Fibroblast of villous mesenchyme (primary cell): ENCODE measurements at regions not wholly inside any gene's neighbourhood (a gene's known extent, or its start where the extent isn't known, plus 50 kb on each side); places are given as distances from the start of the nearest gene placed in this dataset.

Source experiments
- DNase-seq: peaks from one replicate; pipeline ENCODE4 v3.0.0-alpha.2; 2010; ENCODE audit warnings: low read depth
- H3K4me3 ChIP-seq: 2 replicates; pipeline ENCODE4 v1.5.1; 2011; ENCODE audit warnings: low read depth, mild to moderate bottlenecking, low read length
- TF ChIP-seq, protein P1 (sequence below): IDR thresholded peaks from 2 replicates; pipeline ENCODE4 v1.5.1; 2012; ENCODE audit warnings: low read depth, mild to moderate bottlenecking, low read length; ENCODE audit not compliant: insufficient read depth

DNA sequence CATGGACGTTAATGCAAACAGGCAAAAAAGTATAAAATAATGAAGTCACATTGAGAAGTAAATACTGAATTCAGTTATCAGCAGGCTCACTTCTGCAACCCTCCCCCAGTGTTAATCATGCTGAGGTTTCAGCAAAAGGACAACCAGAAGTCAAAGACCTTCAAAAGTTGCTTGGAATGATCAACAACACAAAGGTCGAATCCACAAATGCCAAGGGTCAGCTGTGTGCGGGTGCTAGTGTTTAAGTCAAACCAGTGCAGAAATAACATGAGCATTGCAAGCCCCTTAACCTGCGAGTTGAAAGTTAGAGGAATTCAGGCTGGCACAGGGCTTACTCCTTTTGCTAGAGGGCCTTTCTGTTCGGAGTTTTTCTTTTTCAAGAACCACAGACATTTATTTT is 436.7 kb upstream of the SEL1L start:
- DNase-seq = no peak
- H3K4me3 ChIP-seq = no peak overlapping the region
- TF ChIP-seq, protein P1, sequence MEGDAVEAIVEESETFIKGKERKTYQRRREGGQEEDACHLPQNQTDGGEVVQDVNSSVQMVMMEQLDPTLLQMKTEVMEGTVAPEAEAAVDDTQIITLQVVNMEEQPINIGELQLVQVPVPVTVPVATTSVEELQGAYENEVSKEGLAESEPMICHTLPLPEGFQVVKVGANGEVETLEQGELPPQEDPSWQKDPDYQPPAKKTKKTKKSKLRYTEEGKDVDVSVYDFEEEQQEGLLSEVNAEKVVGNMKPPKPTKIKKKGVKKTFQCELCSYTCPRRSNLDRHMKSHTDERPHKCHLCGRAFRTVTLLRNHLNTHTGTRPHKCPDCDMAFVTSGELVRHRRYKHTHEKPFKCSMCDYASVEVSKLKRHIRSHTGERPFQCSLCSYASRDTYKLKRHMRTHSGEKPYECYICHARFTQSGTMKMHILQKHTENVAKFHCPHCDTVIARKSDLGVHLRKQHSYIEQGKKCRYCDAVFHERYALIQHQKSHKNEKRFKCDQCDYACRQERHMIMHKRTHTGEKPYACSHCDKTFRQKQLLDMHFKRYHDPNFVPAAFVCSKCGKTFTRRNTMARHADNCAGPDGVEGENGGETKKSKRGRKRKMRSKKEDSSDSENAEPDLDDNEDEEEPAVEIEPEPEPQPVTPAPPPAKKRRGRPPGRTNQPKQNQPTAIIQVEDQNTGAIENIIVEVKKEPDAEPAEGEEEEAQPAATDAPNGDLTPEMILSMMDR = no peak

GRCh38 chr14:81971911-81972310 is 438.3 kb upstream of the SEL1L start:
- no peak overlapping the region for H3K4me3 ChIP-seq
- no peak for DNase-seq
- TF ChIP-seq, protein P1 = no peak

DNA sequence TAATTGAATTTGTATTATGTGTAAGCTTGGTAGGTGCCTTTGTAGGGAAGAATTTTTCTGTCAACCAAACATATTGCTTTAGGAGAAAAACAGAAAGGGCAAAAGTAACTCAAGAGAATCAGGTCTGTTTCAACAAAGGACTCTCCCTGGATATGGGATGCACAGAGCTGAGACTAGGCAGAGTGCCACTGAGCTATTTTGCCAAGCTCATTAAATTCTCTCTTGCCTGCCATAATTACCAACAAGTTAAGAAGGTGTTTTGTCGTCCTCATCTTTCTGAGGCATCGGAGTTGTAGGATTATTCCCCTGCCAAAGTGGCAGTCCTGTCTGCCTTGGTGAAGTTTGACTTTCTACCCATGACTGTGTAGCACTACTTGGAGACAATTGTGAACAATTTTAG is 438.9 kb upstream of the SEL1L start:
- no peak for DNase-seq
- no peak overlapping the region for H3K4me3 ChIP-seq
- TF ChIP-seq, protein P1 = no peak

- TF ChIP-seq, protein P1 = no peak
Measured at GRCh38 chr14:81974543-81974942, 440.9 kb upstream of the SEL1L start.

GRCh38 chr14:81980601-81981306 is 447.1 kb upstream of the SEL1L start:
- TF ChIP-seq, protein P1 = no peak
- DNase-seq = no peak
- H3K4me3 ChIP-seq = no peak overlapping the region

More at GRCh38 chr14:81974543-81974942, 440.9 kb upstream of the SEL1L start:
- no peak for DNase-seq
- H3K4me3 ChIP-seq = no peak overlapping the region

DNA sequence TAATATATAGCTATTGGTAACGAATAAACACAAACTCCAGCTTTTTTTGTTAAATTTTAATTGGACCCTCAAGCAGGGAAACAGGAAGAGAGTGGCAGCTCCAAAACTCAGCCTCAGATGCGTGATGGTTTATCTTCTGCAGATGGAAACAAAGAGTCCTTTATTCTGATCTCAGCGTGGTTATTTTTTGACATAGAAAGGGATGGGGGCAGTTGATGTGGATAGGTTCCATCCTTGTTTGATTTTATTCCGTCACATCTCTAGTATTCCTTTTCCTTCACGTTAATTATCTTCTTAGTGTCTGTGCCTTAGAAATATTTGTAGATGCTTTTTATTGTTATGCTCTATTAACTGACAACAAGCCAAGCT is 447.6 kb upstream of the SEL1L start:
- no peak overlapping the region for H3K4me3 ChIP-seq
- DNase-seq = no peak
- TF ChIP-seq, protein P1 = no peak

DNA sequence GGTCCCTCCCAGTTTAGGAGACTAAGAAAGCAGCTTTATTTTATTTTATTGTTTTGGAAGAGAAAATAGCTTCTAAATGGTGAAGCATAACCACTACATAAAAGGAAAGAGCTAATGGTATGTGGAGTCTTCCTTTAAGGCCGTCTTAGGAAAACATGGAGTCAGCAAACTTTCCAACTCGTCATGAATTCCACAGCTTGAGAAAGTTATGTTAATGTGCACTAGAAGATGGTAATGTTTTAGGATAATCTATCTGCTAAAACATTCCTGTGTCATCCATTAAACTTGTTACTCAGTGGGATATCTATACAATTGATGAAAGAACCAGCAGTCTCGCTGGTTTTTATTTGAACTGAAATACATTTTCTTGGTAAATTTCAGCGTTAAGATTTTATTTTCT is 448.4 kb upstream of the SEL1L start:
- TF ChIP-seq, protein P1 = no peak
- no peak for DNase-seq
- H3K4me3 ChIP-seq = no peak overlapping the region
